GM23338 (cell line): ENCODE measurements at regions not wholly inside any gene's neighbourhood (a gene's known extent, or its start where the extent isn't known, plus 50 kb on each side); places are given as distances from the start of the nearest gene placed in this dataset.

Experiments
- ATAC-seq: fragments of 200-7000 bp; cut with Tn5 transposase; 3 replicates; pipeline ENCODE4 v1.9.1; 2020
- DNase-seq: peaks from one replicate; pipeline ENCODE4 v3.0.0-alpha.2; 2015; ENCODE audit warnings: low spot score
- H2AFZ ChIP-seq: fragments of 200-600 bp; sonication (generic); 2 replicates; pipeline ENCODE4 v1.8.0; 2016; ENCODE audit warnings: antibody characterized with exemption, mild to moderate bottlenecking, moderate library complexity
- H3F3A ChIP-seq: fragments of 200-600 bp; sonication (generic); replicated peaks from 2 replicates; pipeline ENCODE4 v1.8.0; 2017; ENCODE audit warnings: antibody characterized with exemption, mixed run types, low read depth
- H3K27ac ChIP-seq: fragments of 200-600 bp; sonication (generic); 2 replicates; pipeline ENCODE4 v1.6.1; 2016; ENCODE audit warnings: low read depth
- H3K27me3 ChIP-seq: fragments of 200-600 bp; sonication (generic); 2 replicates; pipeline ENCODE4 v1.8.0; 2016; ENCODE audit warnings: mild to moderate bottlenecking, mixed run types, moderate library complexity; ENCODE audit not compliant: insufficient read depth
- H3K36me3 ChIP-seq: fragments of 200-600 bp; sonication (generic); 2 replicates; pipeline ENCODE4 v1.8.0; 2016; ENCODE audit warnings: mild to moderate bottlenecking; ENCODE audit not compliant: insufficient read depth
- H3K4me1 ChIP-seq: fragments of 200-600 bp; sonication (generic); 2 replicates; pipeline ENCODE4 v1.8.0; 2016; ENCODE audit warnings: mild to moderate bottlenecking, moderate library complexity; ENCODE audit not compliant: insufficient read depth
- H3K4me2 ChIP-seq: fragments of 200-600 bp; sonication (generic); 2 replicates; pipeline ENCODE4 v1.7.1; 2017; ENCODE audit warnings: mixed run types
- H3K4me3 ChIP-seq: fragments of 200-600 bp; sonication (generic); 2 replicates; pipeline ENCODE4 v1.6.1; 2016; ENCODE audit warnings: mixed run types
- H3K79me2 ChIP-seq: fragments of 200-600 bp; sonication (generic); replicated peaks from 2 replicates; pipeline ENCODE4 v1.8.0; 2017; ENCODE audit warnings: mild to moderate bottlenecking; ENCODE audit not compliant: insufficient read depth
- H3K9me2 ChIP-seq: fragments of 200-600 bp; sonication (generic); 2 replicates; pipeline ENCODE4 v1.8.0; 2017; ENCODE audit not compliant: insufficient read depth
- H4K20me1 ChIP-seq: fragments of 200-600 bp; sonication (generic); replicated peaks from 2 replicates; pipeline ENCODE4 v1.8.0; 2017; ENCODE audit warnings: mild to moderate bottlenecking; ENCODE audit not compliant: insufficient read depth
- H3K27ac Mint-ChIP-seq: 2 replicates; pipeline ENCODE4 v1.8.0; 2020; ENCODE audit warnings: inconsistent platforms, mild to moderate bottlenecking, moderate library complexity, mixed read lengths
- H3K27me3 Mint-ChIP-seq: 3 replicates; pipeline ENCODE4 v1.8.0; 2022; ENCODE audit warnings: low read depth, mild to moderate bottlenecking, moderate library complexity, mixed read lengths, inconsistent platforms; ENCODE audit not compliant: insufficient read depth, poor library complexity
- H3K36me3 Mint-ChIP-seq: 3 replicates; pipeline ENCODE4 v1.8.0; 2021; ENCODE audit warnings: low read depth, mild to moderate bottlenecking, inconsistent platforms, moderate library complexity, mixed read lengths
- H3K4me1 Mint-ChIP-seq: 3 replicates; pipeline ENCODE4 v1.8.0; 2020; ENCODE audit warnings: mild to moderate bottlenecking, inconsistent platforms, mixed read lengths
- H3K4me3 Mint-ChIP-seq: 3 replicates; pipeline ENCODE4 v1.8.0; 2021; ENCODE audit warnings: moderate library complexity, mild to moderate bottlenecking, inconsistent platforms, mixed read lengths
- H3K9me3 Mint-ChIP-seq: 3 replicates; pipeline ENCODE4 v1.8.0; 2020; ENCODE audit warnings: moderate library complexity, mild to moderate bottlenecking, inconsistent platforms, mixed read lengths
- JUNB ChIP-seq: IDR thresholded peaks from one replicate; pipeline ENCODE4 v1.6.1; 2016; ENCODE audit warnings: antibody characterized with exemption; ENCODE audit not compliant: unreplicated experiment
- TF ChIP-seq, protein P1 (sequence below): fragments of 250-450 bp; sonication (Bioruptor Pico); IDR thresholded peaks from 2 replicates; pipeline ENCODE4 v1.5.0; 2020; ENCODE audit warnings: mild to moderate bottlenecking, moderate library complexity
- TF ChIP-seq, protein P2 (sequence below): IDR thresholded peaks from one replicate; pipeline ENCODE4 v1.6.1; 2018; ENCODE audit warnings: antibody characterized with exemption; ENCODE audit not compliant: unreplicated experiment
- TF ChIP-seq, protein P3 (sequence below), 2 experiments: fragments of 200-600 bp in 1 of 2; sonication (generic) in 1 of 2; conservative IDR thresholded peaks; 2 replicates each; pipeline versions ENCODE4 v1.5.1 to v1.6.1; 2016 to 2017; ENCODE audit warnings: antibody characterized with exemption in 2 of 2, low read depth in 2 of 2, mild to moderate bottlenecking in 2 of 2, moderate library complexity in 1 of 2

DNA sequence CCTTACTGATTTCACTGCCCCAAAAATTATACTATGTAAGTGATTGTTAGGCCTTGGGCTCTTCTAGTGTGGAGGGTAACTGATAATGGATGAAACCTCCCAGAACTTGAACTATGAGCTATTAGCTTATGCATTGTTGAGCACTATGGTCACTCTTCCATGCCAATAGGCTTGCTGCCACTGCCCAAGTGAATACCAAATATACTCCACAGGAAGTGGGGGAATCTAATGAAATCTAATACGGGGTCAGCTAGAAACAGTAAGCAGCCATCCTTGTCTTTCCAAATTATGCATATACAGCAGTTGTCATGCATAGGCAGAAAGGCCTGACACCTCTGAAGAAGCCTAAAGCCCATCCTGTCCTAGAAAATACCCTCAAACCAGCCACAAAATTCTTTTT is 198.7 kb upstream of the PTBP2 start (continued):
- TF ChIP-seq, protein P1, sequence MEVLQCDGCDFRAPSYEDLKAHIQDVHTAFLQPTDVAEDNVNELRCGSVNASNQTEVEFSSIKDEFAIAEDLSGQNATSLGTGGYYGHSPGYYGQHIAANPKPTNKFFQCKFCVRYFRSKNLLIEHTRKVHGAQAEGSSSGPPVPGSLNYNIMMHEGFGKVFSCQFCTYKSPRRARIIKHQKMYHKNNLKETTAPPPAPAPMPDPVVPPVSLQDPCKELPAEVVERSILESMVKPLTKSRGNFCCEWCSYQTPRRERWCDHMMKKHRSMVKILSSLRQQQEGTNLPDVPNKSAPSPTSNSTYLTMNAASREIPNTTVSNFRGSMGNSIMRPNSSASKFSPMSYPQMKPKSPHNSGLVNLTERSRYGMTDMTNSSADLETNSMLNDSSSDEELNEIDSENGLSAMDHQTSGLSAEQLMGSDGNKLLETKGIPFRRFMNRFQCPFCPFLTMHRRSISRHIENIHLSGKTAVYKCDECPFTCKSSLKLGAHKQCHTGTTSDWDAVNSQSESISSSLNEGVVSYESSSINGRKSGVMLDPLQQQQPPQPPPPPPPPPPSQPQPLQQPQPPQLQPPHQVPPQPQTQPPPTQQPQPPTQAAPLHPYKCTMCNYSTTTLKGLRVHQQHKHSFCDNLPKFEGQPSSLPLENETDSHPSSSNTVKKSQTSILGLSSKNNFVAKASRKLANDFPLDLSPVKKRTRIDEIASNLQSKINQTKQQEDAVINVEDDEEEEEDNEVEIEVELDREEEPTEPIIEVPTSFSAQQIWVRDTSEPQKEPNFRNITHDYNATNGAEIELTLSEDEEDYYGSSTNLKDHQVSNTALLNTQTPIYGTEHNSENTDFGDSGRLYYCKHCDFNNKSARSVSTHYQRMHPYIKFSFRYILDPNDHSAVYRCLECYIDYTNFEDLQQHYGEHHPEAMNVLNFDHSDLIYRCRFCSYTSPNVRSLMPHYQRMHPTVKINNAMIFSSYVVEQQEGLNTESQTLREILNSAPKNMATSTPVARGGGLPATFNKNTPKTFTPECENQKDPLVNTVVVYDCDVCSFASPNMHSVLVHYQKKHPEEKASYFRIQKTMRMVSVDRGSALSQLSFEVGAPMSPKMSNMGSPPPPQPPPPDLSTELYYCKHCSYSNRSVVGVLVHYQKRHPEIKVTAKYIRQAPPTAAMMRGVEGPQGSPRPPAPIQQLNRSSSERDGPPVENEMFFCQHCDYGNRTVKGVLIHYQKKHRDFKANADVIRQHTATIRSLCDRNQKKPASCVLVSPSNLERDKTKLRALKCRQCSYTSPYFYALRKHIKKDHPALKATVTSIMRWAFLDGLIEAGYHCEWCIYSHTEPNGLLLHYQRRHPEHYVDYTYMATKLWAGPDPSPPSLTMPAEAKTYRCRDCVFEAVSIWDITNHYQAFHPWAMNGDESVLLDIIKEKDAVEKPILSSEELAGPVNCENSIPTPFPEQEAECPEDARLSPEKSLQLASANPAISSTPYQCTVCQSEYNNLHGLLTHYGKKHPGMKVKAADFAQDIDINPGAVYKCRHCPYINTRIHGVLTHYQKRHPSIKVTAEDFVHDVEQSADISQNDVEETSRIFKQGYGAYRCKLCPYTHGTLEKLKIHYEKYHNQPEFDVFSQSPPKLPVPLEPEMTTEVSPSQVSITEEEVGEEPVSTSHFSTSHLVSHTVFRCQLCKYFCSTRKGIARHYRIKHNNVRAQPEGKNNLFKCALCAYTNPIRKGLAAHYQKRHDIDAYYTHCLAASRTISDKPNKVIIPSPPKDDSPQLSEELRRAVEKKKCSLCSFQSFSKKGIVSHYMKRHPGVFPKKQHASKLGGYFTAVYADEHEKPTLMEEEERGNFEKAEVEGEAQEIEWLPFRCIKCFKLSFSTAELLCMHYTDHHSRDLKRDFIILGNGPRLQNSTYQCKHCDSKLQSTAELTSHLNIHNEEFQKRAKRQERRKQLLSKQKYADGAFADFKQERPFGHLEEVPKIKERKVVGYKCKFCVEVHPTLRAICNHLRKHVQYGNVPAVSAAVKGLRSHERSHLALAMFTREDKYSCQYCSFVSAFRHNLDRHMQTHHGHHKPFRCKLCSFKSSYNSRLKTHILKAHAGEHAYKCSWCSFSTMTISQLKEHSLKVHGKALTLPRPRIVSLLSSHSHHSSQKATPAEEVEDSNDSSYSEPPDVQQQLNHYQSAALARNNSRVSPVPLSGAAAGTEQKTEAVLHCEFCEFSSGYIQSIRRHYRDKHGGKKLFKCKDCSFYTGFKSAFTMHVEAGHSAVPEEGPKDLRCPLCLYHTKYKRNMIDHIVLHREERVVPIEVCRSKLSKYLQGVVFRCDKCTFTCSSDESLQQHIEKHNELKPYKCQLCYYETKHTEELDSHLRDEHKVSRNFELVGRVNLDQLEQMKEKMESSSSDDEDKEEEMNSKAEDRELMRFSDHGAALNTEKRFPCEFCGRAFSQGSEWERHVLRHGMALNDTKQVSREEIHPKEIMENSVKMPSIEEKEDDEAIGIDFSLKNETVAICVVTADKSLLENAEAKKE (CRISPR knock-in tag), result no peak
- TF ChIP-seq, protein P2, sequence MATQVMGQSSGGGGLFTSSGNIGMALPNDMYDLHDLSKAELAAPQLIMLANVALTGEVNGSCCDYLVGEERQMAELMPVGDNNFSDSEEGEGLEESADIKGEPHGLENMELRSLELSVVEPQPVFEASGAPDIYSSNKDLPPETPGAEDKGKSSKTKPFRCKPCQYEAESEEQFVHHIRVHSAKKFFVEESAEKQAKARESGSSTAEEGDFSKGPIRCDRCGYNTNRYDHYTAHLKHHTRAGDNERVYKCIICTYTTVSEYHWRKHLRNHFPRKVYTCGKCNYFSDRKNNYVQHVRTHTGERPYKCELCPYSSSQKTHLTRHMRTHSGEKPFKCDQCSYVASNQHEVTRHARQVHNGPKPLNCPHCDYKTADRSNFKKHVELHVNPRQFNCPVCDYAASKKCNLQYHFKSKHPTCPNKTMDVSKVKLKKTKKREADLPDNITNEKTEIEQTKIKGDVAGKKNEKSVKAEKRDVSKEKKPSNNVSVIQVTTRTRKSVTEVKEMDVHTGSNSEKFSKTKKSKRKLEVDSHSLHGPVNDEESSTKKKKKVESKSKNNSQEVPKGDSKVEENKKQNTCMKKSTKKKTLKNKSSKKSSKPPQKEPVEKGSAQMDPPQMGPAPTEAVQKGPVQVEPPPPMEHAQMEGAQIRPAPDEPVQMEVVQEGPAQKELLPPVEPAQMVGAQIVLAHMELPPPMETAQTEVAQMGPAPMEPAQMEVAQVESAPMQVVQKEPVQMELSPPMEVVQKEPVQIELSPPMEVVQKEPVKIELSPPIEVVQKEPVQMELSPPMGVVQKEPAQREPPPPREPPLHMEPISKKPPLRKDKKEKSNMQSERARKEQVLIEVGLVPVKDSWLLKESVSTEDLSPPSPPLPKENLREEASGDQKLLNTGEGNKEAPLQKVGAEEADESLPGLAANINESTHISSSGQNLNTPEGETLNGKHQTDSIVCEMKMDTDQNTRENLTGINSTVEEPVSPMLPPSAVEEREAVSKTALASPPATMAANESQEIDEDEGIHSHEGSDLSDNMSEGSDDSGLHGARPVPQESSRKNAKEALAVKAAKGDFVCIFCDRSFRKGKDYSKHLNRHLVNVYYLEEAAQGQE, result no peak

DNA sequence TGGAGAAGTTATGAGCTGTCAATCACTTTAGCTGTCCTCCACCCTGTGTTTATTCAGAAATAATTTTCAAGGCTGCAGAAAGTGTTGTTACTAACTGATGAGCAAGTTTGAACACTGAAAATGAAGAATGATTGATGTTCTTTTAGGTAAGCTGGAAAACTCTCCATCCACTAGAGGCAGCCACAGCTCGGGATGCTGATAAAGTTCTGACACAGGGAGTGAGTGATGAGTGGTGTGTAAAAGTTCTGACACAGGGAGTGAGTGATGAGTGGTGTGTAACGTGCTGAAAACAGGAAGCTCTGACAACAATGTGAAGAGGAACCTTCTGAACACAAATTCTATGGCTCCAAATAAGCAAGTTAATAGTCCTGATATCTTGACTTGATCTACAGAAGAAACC is 197.5 kb upstream of the PTBP2 start:
- H3K27me3 Mint-ChIP-seq, result peaks cover 6% of the 10 kb centered on the region
- DNase-seq (no peak), ATAC-seq (no peak)
- Histone ChIP-seq H3K4me2 (no peak overlapping the region), H2AFZ (no peak overlapping the region), H3F3A (no peaks in the 10 kb centered on the region), H3K27me3 (no peaks in the 10 kb centered on the region), H3K27ac (no peak overlapping the region), H4K20me1 (no peaks in the 10 kb centered on the region), H3K4me3 (no peak overlapping the region), H3K79me2 (no peaks in the 10 kb centered on the region), H3K9me2 (no peaks in the 10 kb centered on the region), H3K36me3 (peaks cover 12% of the 10 kb centered on the region; the same call in 1 of the 2 replicates), H3K4me1 (peaks cover 59% of the 10 kb centered on the region)
- peaks cover 32% of the 10 kb centered on the region for H3K36me3 Mint-ChIP-seq
- H3K4me1 Mint-ChIP-seq, result peaks cover 64% of the 10 kb centered on the region
- H3K27ac Mint-ChIP-seq, result no peak overlapping the region
- no peak for TF ChIP-seq JUNB
- TF ChIP-seq, protein P3, sequence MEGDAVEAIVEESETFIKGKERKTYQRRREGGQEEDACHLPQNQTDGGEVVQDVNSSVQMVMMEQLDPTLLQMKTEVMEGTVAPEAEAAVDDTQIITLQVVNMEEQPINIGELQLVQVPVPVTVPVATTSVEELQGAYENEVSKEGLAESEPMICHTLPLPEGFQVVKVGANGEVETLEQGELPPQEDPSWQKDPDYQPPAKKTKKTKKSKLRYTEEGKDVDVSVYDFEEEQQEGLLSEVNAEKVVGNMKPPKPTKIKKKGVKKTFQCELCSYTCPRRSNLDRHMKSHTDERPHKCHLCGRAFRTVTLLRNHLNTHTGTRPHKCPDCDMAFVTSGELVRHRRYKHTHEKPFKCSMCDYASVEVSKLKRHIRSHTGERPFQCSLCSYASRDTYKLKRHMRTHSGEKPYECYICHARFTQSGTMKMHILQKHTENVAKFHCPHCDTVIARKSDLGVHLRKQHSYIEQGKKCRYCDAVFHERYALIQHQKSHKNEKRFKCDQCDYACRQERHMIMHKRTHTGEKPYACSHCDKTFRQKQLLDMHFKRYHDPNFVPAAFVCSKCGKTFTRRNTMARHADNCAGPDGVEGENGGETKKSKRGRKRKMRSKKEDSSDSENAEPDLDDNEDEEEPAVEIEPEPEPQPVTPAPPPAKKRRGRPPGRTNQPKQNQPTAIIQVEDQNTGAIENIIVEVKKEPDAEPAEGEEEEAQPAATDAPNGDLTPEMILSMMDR (conservative IDR thresholded peaks at IDR 0.05; ENCODE audit: low read depth in 2 of 2), result peak; percentile 7 to 23; a peak in 2 of 4 replicates
- H3K9me3 Mint-ChIP-seq, result peaks cover 25% of the 10 kb centered on the region
- H3K4me3 Mint-ChIP-seq, result no peak overlapping the region
